A172 (cell line): ENCODE measurements at regions not wholly inside any gene's neighbourhood (a gene's known extent, or its start where the extent isn't known, plus 50 kb on each side); places are given as distances from the start of the nearest gene placed in this dataset.

ENCODE experiments used
- DNase-seq: peaks from one replicate; pipeline ENCODE4 v3.0.0-alpha.2; 2015; ENCODE audit warnings: low spot score

DNA sequence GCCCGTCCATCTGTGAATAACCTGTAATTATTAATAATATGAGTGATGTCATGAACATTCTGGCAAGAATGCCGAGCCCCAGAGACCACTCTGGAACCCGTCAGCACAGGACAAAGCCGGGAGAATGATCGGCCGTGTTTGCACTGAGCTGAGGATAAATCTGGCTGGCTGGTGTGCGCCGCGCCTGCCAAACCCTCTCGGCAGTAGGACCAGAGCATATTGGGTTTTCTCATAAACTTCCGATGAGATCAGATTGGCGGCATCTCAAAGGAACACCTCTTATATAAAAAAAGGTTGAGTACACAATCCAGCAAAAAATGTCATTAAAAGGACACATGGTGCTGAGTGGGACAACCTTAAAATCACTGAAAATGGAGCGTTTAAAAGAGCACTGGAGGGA lies 296.0 kb upstream of the MKI67 start:
- DNase-seq: no peak

DNA sequence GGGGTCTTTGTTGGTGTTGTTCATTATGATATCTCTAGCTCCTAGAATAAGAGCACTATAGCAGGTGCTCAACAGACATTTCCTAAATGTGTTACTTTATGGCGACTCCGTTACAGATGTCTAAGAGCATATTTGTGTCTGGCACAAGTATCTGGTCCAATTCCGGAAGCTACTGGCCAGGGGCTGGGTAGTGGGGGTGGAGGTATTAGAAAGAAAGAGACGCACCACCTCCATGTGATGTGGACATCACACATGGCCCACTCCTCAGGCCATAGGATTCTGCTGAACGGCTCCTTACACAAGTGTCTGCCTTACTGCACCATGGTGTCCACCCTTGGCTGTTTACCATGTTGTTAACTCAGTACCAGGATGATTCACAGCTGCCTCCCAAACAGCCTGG lies 296.8 kb upstream of the MKI67 start:
- no peak for DNase-seq

DNA sequence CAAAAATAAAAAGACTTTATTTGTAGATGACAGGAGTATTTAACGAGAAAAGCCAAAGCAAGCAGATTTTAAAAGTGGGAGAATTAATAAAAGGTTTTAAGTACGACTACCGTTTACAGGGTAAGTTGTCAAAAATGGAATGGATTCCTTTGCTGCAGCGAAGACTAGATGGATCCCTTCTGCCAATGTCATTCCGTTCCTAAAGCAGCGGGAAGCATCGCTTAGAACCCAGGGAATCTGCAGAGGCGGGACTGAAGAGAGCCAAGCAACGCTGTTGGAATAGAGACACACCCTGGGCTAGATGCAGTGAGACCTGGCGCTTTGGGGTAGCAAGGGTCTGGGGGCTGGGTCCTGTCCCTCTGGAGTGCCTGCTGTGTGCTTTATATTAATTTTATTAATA lies 303.1 kb upstream of the MKI67 start:
- no peak for DNase-seq

DNA sequence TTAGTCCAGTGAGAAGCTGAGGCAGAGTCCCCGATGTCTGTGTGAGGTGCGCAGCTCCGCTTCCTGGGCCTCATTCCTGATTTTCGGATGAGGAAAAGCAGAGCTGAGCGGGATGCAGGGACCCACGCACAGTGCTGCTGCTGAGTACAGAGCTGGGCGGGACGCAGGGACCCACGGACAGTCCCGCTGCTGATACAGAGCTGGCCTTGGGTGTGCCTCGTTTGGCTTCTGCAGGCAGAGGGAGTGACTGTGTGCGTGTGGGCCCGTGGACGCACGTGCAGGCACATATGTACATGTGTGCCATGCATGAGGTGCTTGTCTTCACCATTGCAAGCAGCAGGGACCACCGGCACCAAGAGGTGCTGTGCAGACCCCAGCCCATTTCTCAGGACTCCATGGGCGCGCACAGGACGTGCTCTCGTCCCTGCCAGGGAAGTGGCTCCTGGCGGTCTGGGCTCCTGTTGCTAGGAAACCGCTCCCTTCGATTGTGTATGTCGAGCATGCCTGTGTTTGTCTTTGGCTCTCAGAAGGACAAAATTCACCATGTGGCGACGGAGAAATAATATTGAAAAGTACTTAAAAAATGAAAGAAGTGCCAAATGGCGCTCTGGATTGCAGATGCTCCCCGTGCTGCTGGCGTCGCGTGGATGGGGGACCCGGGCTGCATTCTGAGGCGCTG lies 303.8 kb upstream of the MKI67 start:
- no peak for DNase-seq

DNA sequence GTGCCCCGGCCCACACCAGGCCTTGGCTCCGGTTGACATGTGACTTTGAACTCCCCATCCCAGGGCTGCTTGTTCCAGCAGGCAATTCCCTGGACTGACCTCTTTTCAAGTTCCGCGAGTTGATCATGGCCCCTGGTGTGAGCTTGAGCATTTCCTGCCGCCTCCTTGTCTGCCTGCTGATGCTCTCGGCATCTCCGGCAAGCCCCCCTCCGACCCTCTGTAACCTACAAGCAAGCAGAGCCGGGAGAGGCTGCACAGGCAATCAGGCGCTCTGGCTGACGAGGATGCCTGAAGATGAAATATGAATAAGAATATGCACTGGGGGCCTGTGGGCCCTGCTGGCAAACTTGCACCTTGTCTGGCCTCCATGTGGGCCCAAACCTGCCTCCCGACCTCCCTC lies 304.9 kb upstream of the MKI67 start:
- DNase-seq: no peak

DNA sequence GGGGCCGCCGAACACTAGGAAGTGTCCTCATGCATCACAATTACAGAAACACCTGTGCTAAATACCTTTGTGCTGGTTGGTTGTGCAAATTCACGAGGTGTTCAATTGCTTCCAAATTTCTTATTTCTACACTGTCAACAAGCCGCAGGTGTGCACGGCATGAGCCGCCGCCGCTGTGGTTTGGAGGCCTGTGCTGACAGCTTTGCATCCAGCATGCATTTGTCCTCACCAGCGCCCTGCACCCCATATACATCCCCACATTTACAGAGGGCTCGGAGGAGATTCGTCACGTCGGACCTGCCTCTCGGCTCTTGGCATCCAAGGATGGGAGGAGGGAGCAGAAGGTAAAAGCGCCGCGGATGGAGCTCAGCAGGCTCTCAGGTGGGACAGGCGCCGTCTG lies 305.3 kb upstream of the MKI67 start:
- no peak for DNase-seq

DNA sequence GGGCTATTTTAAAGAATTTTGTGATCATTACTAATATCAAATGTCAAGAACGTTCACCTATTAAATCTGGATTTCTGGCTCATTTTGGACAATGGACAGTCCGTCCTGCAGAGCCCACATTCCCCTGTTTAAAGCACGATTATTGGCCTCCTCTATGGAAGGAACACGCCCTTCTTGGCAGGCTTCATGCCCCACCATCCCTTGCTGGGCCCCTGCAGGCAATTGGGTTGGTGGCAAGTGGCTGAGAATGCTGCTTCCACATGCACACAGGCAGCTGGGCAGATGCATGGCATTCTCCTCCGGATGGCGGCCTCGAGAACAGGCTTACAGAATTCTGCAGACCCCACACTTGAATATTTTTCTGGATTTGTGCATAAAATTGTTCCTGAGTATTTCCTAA lies 305.8 kb upstream of the MKI67 start:
- DNase-seq: no peak

DNA sequence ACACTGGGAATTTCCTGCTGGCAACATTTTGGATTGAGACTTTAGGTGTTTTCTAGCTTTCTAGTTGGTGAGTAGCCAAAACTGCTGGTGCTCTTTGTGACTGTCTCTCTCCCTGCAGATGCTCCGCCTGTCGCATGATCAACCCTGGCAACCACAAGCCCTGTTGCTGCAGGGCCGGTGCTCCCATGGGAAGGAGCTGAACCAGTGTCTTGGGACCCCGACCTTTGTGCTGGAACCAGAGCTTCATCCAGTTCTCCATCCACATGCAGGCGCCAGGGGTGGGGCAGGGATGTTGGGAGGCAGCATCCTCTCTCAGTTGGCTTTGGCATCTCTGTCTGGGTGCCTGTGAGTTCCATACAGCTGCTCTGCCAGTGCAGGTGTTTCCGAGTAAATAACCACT lies 306.2 kb upstream of the MKI67 start:
- no peak for DNase-seq

DNA sequence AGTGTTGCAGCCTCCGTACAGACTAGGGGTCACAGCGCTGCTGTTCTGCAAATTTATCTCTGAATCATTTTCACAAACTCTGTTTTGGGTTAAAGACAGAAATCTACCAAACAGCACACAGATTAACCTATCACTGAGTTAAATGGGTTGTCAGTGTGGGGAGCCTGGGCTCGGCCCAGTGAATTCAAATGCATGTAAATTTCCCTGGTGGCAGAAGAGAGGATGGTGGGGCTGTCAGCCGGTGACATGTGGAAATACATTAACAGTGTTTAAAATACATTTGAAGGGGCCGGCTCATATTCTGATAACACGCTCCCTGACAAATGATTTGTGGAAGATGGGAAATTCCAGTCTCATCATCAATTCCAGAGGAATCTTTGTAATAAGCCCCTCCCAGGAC lies 309.6 kb upstream of the MKI67 start:
- DNase-seq: no peak

DNA sequence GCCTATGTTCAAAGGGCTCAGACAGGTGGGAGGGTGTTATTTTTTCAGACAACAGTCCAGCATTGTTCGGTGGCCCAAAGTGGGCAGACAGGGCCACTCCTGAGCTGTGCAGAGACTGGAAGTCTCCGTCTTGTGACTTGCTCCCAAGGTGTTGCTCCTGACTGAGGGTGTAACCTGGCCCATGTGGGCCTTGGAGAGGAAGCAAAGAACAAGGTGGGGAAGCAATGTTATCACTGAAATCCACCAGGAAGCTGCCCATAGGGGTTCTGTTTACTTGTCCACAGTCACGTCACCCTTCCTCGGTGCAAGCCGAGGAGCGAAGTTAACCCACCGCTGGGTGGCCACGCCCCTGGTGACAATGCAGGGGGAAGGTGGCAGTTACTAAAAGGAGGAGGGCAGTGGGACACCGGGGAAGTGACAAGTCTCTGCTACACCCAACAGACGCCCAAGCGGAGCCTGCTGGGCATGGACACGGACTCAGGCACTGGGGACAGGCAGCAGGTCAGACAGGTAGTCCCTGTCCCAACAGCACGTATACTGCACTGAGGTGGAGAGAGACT lies 311.6 kb upstream of the MKI67 start:
- DNase-seq: no peak

DNA sequence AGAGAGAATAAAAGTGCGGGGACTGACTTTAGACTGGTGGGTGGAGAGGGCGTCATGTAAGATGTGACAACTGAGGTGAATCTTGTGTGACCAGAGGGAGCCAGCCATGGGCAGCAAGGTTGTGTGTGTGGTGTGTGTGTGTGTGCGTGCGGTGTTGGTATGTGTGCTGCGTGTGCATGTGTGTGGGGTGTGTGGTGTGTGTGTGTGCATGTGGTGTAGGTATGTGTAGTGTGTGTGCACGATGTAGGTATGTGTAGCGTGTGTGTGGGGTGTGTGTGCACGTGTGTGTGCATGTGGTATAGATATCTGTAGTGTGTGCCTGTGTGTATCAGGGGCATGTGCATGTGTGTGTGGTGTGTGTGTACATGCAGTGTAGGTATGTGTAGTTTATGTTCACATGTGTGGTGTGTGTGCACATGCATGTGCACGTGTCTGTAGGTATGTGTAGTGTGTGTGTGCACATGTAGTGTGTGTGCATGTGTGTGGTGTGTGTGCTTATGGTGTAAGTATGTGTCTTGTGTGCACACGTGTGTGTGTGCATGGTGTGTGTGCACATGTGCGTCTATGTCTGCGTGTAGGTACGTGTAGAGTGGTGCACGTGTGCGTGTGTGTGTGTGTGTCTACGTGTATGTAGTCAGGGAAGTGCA lies 312.3 kb upstream of the MKI67 start:
- DNase-seq: no peak

DNA sequence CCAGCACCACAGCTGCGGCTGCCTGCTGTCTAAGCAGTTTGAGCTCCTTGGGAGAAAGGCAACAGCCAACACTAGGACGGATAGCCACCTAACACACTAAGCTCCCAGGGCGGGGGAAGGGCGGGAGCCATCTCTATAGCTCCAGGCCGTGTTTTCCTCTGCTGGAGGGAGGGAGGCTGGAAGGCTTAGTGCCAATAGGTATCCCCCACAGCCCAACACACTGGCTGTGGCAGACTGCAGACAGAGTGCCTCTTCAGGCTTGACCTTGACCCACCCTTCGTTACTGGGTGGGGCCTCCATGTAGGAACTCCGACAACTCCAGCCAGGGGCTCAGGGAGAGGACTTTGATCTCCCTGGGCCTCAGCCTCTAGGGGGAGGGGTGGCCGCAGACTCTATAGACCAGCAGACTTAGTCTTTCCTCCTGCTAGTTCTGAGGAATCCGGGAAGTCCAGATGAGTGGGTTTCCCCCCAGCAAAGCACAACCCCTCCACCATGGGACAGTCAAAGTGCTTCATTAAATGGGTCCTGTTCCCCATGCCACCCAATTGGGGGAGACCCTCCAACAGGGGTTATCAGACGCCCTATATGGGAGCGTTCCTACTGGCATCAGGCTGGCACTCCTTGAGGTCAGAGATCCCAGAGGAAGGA lies 314.4 kb upstream of the MKI67 start:
- no peak for DNase-seq

DNA sequence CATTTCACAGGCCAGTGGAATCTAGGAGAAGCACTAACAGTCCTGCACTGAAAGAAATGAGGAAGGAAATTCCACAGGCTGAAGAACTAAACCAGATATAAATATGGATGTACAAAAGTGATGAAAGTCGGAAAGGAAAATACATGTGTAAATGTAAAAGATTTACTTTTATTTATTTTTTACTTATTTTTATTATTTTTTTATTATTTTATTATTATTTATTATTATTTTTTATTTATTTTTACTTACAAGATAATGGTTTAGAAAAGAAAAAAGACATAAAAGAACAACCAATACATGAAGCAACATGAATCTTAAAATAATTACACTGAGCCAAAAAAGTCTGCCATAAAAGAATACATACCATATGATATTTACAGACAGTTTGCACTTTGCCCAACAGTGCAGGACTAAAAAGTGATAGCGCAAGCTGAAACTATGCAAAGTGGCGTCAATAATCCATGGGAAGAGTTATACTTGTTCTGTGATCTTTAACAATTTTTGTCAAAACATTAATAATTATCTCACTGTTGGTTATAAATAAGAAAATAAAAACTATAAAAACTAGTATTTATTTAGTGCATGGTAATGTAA lies 317.8 kb upstream of the MKI67 start:
- DNase-seq: no peak

DNA sequence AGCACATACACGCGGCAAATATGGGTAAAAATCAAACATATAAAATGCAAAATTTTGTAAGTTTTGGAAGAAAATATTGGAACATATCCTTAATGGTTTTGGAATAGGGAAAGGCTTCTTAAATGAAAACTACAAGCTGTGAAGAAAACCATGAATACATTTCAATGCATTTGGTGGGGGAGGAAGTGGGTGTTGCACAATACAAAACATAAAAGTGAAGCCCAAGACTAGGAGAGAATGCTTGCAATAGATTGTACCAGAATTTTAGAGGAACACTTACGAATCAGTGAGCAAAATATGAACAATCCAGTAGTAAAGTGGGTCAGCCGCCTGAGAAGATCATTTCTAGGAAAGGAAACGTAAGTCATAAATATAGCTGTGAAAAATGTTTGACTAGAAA lies 322.6 kb upstream of the MKI67 start:
- no peak for DNase-seq

DNA sequence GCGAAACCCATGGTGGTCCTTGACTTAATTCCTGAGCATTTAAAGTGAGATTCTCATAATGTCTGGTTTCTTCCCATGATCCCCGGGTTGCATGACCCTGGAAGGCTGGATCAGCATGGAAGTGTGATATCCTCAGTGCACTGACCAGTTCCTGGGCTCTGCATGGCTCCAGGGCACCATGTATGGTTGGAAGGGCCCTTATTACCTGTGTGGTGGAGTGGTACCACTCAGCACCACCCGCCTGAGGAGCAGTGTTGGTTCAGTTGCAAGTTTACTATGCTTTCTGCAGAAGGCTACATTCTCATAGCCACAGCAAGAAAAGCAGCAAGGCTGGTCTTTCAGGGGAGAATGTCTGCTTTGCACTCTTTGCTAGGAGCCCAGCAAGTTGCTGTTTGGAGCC lies 325.7 kb upstream of the MKI67 start:
- DNase-seq: no peak

DNA sequence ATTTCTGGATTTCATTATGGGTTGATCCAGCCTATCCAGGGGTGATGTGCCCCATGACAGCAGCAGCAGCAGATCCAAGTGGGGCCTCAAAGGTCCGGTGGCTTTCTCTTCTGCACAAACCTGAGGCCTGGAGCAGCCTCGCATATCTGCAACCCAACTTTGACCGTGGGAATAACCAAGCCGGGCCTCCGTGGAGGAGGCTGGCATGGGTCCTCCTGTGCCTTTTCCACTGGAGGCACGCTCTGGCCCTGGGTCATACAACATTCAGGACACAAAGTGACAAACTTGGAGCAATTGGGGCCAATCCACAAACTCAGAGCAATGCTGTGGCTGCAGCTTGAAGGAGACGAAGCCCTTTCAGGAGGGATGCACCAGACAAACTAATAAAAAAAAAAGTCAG lies 330.0 kb upstream of the MKI67 start:
- no peak for DNase-seq

DNA sequence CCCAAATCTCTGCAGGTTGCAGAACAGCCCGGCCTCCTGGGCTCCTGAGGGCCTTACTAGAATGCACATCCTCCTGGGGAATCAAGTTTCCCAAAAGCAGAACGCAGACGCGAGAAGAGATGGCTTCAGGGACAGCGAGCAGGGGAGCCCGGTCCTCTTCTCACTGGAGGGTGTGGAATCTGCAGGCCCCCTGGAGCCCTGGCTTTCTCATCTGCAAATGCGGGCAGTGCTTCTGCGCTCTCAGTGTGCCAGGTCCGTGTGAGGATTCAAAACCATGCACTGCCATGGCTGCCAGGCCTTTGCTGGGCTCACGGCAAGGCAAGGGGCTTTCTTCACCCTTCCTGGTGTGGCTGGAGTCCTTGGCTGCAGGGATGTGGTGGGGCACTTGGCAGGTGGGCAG lies 330.9 kb upstream of the MKI67 start:
- DNase-seq: no peak

DNA sequence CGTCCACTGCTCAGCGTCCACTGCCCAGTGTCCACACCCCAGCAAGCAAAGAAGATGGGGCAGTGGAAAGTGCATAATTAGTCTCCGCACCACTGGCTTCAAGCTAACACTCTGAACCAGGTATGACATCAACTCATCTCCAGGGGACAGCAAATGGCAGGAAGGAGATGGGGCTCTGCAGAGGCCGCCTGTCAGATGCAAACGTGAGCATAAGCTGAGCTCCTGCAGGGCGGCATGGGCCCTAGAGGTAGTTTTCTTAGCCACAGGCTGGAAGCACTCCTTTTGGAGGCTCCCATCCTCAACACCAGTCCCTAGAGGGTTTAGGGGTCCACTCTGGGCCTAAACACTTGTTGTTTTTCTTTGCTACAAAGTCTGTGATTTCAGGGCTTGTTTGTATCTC lies 335.8 kb upstream of the MKI67 start:
- DNase-seq: no peak

DNA sequence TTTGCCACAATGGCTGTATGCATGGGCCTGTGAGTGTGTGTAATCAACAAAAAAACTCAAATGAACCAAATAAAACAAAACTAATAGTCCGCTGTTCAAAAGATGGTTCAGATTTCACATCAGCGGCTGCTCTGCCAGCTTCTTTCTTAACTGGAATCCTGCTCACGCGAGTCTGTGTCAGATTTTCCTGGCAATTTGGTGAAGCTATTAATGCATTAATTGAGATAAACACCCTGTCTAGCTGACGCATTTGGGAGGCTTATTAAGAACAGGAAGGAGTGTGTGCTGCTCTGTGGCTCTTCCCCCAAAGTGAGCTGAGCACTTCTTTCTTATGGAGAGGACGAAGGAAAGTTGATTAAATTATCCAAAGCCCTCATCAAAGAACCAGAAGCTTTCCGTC lies 336.6 kb upstream of the MKI67 start:
- no peak for DNase-seq

DNA sequence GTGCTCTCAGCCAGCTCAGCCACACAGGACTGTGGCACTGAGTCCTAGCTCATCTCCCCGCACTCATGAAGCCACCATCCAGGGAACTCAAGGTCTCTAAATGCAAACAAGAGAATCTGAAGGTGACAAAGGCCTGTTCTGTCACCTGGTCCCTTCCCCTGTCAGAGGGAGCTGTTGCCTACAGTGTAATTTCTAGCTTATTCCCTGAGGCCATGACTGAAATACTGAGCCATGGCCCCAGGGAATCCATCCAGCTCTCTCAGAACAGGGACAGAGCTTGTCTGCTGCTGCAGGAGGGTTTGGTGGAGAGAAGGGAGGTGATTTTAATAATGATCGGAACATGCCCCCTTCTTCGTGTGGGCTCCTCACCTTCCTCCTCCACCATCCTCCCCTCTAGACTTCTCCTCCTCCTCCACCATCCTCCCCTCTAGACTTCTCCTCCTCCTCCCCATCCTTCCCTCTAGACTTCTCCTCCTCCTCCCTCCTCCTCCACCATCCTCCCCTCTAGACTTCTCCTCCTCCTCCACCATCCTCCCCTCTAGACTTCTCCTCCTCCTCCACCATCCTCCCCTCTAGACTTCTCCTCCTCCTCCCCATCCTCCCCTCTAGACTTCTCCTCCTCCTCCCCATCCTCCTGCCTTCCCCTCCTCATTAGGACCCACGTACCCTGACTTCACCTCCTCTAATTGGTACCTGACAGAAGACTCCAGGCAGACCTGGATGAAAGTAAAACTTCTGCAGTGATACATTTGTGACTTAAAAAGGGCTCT lies 338.0 kb upstream of the MKI67 start:
- peak; percentile 29 for DNase-seq

DNA sequence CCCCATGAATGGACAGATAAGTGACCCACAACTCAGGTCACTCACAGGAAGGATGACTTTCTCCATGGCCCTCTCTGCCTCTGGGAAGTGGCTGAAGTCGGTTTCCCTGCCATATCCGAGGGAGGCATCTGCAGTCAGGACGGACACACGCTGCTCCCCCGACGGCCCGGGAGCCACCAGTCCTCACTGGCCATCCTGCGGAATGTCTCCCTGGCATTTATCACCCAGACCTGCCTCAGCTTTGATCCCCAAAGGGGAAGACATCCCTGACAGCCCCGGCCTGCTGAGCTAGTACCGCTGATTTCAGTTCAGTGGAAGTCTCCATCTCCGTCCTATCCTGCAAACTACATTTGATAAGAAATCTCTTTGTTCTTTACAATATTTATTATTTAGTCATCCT lies 339.5 kb upstream of the MKI67 start:
- DNase-seq: no peak

DNA sequence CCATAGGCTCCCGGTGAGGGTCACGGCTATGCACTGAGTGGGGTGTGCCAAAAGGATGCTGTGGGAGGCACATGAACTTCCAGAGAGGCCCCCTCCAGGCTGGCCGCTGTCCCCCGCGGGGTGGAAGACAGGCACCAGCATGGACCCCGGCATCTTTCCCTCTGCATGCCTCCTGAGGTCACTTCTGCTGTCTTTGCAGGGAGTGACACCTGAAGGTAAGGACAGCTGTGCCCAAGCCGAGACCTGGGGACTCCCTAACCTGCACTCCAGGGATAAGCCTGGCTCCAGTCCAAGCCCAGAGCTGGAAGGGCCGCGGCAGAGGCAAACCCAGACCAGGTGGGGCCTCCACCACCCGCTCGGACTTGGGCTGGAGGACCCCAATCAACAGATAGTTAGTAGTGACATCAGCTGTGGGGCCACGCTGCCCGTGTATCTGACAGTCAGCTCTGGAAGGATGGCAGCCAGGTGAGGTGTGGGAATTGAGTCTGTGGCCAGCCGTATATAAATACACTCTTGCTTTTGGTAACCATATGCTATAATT lies 340.7 kb upstream of the MKI67 start:
- DNase-seq: no peak
